NT2/D1 (cell line): ENCODE measurements at regions not wholly inside any gene's neighbourhood (a gene's known extent, or its start where the extent isn't known, plus 50 kb on each side); places are given as distances from the start of the nearest gene placed in this dataset.

Experiments used
- YY1 ChIP-seq: IDR thresholded peaks from 2 replicates; pipeline ENCODE4 v1.6.1; 2011; ENCODE audit not compliant: insufficient read length, insufficient read depth
- ZNF274 ChIP-seq: IDR thresholded peaks from 2 replicates; pipeline ENCODE4 v1.6.1; 2011; ENCODE audit warnings: mild to moderate bottlenecking, low read depth, low read length

DNA sequence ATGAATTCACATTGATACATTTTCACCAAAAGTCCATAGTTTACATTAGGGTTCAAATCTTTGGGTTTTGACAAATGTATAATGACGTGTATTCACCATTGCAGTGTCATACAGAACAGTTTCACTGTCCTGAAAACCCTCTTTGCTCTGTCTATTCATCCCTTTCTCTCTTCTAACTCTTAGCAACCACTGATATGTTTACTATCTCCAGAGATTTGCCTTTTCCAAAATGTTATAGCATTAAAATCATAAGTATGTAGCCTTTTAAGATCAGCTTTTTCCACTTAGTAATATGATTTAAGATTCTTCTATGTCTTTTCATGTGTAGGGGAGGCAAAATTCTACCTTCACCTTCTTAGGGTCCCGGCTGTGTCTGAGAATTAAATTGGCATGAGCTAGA, 203.8 kb downstream of the TPRG1 start:
- TF ChIP-seq ZNF274: no peak
- no peak for TF ChIP-seq YY1
